Central memory CD4-positive, alpha-beta T cell (primary cell): ENCODE measurements at regions not wholly inside any gene's neighbourhood (a gene's known extent, or its start where the extent isn't known, plus 50 kb on each side); places are given as distances from the start of the nearest gene placed in this dataset.

Source experiments
- DNase-seq: peaks from one replicate; pipeline ENCODE4 v3.0.0; 2022

DNA sequence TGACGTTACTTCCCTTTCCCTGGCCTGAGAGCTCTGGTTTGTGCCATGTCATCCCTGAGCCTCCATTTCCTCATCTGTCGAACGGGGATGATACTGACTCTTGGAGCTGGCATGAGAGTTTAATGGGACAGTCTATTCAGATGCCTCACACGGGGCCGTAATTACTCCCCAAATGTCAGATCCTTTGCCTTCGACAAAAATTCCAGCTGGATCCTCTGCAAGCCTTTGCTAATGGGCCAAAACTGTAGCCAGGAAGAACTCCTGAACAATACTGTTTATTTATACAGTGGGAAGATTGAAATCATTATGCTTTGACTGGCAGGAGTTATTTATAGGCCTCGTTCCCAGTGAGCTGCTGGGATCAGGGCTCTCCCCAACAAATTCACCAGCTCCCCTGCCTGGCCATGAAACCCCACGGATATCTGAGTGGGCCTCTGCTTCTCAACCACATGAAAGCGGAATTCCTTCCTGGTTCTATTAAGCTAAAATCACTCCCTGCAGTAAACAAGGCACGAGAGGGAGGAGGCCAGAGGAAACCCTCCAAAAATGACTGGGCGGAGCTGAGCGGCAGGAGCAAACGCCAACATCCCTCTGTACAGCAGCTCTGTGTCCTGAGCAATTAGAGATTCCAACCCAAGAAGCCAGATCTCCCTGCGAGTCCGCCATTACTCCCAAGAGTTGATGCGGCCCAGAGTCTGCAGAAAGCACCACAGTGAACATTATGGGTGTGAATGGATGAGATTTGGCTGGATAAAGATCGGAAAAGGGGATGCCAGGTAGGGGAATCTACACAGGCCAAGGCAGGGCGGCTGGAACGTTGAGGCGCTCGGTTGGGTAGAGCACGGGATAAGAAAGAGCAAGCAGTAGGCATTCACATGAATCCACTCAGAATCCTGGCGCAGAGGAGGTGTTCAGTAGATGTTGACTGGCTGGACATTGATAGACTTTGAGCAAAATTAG, 326.1 kb downstream of the BCL11B start:
- no peak for DNase-seq

DNA sequence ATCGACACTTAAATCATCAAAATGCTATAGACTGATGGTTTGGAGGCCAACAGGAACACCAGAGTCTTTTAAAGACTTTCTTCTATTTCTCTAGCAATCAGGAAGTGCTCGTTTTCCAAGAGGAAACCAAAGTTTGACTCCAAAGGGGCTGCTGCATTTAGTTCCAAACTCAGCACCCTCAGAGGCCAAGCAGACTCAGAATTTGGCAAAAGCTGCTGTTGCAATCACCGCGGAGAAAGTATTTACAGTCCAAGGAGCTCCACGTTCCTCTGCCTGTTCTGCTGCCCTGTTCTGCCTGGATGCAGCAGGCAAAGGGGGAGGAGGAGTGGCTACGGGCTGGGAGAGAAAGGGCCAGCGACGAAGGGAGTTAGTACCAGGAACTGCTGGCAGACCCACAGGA, 325.1 kb downstream of the BCL11B start:
- no peak for DNase-seq

DNA sequence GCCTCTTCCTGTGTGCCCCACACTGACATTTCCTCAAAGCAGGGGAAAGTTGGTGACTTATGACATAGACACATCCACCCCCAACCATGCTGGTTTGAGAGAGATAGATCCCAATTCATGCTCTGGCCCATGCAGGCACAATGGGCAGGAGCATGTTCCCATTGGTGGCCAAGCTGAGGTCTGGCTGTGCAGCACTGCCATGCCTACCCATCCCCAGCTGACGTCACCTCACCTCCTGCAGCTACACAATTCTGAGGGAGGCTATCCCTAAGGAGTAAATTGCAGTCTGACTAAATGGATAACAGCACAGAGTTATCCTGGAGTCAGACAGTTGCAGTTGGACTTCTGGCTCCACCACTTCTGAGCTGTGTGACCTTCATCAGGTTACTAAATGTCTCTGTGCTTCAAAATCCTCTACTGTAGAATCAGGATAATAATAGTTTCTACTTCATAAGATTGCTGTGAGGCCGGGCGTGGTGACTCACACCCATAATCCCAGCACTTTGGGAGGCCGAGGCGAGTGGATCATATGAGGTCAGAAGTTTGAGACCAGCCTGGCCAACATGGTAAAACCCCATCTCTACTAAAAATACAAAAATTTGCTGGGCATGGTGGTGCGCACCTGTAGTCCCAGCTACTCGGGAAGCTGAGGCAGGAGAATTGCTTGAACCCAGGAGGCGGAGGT, 323.9 kb downstream of the BCL11B start:
- DNase-seq, result no peak

DNA sequence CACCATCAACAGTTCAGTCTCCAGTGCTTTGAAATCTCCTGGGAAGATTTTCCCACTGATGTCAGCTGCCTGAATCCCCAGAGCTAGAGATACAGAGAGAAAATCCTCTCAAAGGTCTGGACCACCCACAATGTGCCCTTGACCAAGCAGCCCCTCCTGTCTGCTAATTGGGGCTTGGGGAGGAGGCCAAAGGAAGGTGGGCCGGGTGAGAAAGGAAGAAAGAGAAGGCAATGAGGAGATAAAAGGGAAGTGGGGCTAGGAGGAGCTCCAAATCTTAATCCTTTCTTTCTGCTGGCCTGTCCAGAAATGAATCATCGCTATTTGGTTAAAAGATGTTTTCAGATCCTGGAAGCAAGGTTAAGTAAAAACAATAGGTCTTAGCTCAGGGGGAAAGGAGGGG, 322.9 kb downstream of the BCL11B start:
- DNase-seq, result no peak

DNA sequence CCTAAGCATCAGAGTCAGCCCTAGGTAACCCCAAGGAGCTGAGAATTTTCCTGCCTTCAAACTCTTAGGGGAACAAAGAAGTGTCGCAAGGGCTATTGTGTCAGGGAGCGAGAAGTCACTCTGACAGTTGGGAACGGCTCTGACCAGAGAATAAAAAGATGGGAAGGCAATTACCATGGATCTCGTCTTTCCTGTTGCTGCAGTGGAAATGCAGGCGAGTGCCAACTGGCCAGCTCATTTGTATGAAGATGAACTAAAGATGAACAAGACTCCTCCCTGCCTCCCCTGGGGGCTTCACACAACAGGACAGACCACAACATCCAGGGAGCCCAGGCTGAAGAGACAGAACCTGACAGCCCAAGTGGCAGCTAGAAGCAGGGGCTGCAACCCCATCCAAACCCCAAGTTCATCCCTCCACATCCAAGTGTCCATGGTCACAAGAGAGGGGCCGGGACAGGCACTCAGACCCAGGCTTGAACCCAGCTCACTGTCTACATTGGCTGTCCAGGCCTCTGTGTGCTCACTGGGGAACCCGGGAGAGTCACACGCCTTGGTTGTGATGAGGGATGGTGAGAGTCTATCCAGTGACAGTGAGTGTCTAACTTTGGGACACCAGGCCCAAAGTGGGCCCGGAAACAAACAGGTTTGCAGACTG, 322.4 kb downstream of the BCL11B start:
- DNase-seq, result no peak

DNA sequence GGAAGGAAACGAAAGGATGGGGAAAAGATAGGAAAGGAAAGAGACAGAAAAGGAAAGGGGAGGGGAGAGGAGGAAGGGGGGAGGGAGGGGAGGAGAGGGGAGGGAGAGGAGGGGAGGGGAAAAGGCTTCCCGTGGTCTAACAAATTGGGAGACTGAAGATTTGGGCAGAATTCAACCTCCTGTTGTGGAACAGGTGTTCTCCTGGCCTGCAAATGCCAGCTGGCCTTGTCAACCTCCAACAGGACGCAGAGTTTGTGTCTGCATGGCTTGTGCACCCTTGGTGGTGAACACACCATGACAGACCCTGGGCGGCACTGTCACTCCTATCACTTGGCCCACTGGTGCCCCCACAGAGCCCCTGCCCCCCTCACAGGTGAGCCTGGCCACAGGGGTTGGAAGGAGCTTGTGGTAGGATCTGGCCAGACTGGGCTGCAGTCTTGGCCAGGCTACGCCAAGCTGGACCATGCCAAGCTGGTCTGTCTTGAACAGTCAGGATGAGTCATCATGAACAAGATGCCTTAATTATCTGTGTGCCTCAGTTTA, 321.6 kb downstream of the BCL11B start:
- no peak for DNase-seq

DNA sequence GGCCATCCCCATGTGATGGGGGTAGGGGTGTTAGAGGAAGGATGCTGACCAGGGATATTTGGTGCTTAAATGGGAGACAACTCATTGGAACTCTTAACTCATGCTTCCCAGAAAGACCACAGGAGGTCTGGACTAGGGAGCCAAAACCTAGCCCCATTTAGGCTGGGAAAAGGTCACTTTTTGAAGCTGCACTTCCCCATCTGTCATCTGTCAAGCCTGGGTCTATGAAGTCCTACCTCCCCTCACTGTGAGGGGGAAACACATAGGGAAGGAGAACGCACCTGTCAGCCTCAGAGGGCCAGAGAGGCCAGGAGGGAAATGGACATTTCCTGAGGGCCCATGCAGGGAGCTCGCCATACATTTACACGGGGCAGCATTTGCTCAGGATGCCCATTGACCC, 321.0 kb downstream of the BCL11B start:
- no peak for DNase-seq

DNA sequence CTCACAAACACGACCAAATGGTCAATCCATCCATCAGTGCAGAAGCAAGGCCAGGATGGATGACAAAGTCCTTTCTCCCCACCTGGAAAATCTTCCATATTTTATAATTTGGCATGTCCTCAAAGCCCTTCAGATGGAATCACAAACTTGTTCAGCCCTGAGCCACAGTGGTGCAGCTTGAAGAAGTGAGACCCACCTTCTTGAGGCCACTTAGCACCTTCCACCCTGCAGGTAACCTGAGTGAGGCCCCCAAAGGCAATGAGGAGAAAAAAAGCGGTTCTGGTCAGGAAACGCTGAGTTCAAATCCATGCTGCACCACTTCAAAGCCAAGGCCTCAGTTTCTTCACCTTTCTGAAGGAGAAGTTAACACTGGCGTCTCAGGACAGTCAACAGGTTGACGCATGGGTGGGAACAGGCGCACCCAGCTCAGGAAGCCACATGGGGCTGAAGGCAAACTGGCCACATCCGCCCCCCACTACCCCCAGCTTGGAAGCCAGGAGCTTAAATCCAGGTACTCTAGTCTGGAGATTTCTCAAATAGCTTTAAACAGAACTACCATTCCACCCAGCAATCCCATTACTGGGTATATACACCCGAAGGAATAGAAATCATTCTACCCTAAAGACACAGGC, 320.4 kb downstream of the BCL11B start:
- no peak for DNase-seq

DNA sequence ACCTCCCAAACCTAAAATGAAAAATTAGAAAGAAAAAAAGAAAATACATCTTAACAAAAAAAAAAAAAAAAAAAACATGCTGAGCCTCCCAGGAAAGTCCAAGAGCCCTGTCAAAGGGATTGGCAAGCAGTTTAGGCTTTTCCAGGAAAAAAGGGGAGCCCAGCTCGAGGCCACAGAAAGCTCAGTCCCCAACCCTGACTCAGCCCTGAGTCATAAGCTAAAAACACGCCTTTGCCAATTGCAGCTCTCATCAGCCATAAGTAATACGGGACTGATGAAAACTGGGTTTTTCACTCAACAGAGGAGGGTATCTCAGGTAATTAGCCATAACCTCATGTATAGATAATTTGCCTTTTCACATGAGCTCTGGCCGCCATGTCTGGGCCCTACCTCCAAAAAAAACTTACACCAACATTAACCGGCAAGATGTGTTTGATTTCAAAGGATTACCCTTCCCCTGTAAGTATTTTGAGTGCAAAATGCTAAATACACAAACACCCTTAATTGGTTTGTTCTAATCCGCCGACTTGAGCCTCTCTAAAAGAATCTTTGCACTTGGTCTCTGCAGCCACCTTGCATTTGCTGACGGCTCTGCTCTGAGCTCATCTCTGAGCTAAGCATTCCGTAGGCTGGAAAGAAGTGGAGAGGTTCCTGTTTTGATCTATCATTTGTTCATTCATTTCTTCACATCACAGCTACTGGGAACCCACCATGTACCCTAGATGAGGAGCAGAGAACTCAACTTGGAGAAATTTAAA, 319.2 kb downstream of the BCL11B start:
- no peak for DNase-seq

DNA sequence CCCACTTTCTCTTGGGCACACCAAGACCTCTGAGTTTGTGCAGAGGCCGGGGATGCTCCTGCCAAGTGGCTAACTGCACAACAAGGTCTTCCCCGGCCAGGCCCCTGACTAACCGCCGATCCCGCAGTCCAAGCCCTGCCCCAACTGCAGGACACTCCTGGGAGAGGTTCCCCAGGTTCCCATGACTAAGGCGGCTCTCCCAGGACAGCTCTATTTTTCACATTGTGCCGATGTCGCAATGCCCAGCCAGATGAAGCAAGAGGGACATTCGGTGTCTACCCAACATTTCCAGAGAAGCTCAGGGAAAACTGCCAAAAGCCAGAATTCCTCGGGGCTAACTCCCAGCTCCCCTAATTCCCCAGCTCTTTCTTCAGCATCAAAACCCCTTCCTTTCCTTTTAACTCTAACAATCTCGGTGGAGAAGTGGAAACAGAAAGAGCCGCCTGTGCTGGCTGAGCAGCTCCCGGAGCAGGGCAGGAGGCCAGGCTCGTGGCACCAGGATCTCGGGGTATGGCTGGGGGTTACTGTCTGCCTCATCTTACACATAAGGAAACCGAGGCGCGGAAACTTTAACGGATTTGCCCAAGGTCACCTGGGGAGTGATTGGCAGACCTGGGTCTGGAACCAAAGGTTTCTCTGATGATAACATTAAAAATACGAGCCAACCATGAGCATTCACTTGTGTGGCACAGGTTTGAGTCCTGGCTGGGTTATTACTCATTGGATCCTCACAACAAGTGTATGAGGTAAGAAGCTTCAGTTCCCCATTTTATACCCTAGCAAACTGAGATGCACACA, 318.2 kb downstream of the BCL11B start:
- DNase-seq, result no peak

DNA sequence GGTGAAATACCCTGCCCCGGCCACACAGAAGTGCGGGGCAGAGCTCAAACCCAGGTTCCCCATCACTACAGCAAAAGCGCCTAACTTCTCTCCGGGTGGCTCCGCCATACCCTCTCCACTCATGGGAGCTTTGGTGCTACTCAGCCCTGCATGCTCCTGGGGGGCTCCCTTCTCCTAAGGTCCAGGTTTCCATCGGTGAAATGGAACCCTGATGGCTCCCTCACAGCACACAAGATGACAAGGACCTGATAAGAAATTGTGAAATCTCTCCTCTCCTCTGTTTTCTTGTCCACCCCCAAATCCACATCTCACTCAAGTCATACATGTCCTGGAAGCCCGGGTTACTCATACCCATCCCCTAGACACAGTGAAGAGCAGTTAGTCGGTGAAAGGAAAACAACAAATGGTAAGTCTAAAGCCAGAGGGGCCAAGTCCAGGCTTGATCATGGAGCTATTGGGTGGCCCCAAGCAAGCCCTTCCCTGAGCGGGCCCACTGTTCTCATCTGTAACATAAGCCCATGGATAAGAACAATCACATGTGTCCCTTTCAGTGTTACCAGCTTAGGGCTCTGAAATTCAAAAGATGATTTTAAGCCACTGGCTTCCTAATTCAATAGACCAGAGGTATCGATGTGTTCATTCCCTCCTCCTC, 317.5 kb downstream of the BCL11B start:
- DNase-seq, result no peak

DNA sequence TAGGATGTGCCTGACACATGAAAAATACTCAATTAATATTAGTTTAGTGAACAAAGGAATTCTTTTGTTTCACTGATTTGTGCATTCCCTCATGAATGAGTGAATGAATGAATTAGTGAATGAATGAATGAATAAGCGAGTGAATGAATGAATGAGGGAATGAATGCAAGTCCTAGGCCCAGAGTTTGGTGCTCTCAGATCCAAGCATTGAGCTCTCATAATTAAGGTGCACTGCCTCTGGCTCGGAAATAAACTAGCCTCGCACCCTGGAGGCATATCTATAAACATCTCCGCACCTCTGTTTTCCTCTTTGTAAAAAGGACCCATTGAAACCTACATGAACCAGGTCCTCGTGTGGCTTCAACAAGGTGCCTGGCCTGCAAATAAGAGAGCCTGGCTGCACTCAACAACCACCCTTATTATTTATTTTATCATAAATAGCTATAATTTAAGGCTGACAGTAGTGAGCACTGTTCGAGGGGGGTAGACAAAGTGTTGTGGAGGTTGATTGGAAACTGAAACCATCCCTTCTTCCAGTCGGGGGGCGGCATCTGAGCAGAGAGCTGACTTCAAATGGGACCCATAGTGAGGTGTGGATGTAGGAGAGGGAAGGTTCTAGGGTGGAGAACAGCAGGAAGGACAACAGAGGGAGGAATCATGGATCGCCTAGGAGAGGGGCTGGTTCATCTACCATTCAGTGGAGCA, 316.8 kb downstream of the BCL11B start:
- DNase-seq, result no peak

DNA sequence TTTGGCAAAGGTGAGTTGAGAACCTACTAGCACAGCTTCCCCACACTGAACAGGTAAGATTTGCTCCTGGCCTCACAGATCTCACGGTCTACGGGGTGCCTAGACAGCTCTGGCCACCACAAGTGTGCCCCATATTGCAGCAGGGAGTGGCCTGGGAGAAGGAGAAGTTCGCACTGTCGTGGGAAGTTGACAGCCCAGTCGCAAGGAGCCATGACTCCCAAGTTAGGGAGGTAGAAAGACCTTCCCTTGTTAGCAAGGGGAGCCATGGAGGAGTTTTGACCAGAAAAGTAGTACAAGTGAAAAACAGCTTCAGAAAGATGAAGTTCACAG, 316.3 kb downstream of the BCL11B start:
- DNase-seq, result no peak

DNA sequence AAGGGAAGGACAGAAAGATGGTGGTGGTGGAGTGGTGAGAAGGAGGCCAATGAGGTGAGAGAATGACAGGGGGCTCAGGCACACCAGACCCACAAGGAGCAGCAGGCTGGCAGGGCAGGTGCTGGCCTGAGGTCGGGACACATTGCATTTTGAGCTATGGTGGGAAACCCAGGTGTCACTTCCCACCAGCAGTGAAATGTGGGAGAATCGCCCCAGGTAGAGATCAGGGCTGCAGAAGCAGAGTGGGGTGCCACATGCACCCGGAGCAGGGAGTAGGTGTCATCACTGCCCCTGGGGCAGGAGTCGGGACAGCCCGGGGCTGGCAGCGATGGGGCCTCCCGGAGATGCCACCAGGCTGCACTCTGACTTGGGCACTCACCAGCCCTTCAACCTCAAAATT, 315.8 kb downstream of the BCL11B start:
- no peak for DNase-seq

DNA sequence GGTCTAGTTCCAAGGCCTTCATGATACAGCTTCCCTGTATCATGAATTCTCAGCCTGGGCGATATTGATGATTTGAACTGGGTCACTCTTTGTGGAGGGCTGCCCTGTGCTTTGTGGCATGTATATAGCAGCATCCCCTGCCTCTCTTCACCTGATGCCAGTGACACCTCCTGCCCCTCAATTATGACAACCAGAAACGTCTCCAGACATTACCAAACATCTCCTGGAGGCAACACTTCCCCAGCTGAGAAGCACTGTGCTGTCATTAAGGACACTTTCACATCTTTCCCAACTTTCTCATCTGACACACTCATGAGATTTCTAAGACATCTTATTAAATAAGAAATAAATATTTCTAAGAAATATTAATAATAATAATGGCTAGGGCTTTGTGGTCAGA, 315.3 kb downstream of the BCL11B start:
- no peak for DNase-seq

DNA sequence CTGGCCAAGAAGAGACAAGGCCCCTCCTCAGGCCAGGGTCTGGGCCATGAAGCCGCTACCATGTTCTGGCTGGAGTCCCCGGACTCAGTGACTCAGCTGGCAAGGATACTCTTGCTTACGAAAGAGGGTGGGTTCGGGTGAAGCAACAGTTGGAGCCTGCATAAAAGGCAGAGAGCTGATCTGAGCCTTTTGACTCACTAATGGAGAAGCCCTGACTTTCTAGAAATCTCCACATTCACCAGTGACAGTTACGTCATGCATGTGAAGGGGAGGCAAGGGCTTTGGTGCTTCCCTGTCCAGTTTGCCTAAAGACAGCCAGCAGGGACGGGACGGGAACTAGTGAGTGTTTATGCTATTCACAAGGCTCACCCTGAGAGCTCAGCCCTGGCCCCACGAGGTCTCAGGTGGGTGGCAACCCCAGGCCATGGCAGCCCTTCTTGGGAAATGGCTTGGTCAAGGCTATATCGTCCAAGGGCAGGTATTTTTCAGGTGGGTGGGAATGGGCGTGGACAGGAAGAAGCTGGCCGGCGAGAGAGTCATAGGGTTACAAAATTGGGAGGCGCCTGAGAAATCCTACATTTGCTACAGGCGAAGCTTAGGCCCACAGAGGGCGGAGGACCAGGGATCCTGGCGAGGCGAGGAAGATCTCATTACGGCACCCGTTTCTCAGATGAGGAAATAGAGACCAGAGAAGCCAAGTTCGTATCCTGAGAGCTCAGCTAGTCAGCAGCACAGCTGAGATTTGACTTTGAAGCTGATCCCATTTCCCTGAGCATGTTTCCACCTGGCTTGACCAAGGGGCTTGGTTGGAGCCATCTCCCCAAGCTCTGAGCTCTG, 314.6 kb downstream of the BCL11B start:
- no peak for DNase-seq

DNA sequence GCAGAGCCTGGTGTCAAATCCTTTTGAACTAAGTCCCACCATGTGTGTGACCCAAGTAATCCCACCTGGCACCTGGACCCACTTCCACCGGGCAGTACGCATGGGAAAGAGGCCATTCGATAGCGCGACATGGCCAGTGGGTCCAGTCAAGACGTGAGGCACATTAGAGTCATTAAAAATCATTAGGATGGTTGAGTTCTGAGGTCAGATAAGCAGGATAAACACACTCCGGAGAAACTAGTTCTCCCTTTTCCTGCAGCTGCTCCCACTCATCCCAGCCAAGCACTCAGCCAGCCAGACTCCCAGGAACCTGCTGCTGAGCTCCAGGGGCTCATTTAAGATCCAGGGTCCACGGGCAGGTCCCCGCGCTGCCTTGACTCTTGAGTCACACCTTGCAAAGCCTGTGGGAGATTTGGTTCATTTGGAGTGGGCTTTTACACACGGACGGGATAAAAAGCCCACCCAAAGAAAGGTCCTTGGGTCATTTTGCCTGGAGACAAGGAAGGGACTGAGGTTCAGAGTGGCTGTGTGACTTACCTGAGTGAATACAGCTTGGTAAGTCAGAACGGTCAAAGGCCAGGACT, 313.9 kb downstream of the BCL11B start:
- DNase-seq, result no peak

DNA sequence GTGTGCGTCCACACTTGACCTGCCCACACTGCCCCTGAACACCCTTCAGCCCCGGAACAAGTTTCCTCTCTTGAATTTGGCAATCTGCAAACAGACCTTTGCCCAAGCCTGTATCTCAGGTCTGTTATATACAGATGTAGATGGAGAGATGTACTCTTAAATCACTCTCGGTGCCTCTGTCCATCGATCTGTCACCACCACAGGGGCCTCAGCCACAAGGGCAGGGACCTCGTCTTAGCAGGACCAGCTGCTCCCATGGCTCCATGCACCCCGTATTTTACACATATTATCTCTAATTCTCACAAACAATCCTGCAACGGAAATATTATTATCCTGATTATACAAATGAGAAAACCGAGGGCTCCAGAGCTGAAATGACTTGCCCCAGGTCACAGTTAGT, 313.4 kb downstream of the BCL11B start:
- DNase-seq, result no peak

DNA sequence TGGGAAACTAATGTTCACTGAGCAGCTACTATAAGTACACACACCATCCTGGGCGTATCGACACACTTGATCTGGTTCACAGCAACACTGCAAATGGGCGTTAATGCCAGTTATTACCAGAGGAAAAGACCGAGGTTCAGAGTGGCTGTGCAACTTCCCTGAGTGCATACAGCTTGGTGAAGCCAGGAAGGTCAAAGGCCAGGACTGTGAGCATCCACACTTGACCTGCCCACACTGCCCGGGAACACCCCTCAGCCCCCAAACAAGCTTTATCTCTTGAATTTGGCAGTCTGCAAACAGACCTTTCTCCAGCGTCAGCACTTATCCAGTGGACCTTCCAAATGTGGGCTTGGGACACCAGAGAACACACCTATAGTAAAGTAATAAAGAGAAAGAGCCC, 312.6 kb downstream of the BCL11B start:
- DNase-seq, result no peak
